Posterior cingulate gyrus (tissue), 11 donors: ENCODE measurements at regions not wholly inside any gene's neighbourhood (a gene's known extent, or its start where the extent isn't known, plus 50 kb on each side); places are given as distances from the start of the nearest gene placed in this dataset.
"Not testable (repeated sequence)": the region's sequence is repeated elsewhere in the genome, so short reads cannot be mapped to it uniquely, and the experiment has no call there.

Experiments
- DNase-seq, 10 donors: peaks; one replicate each; pipeline versions ENCODE4 v3.0.0 to v3.0.0-alpha.2; 2020 to 2021; ENCODE audit warnings: mixed read lengths in 3 of 10
- intact Hi-C: fragments of 100-400 bp; cut with DNase I; formaldehyde crosslinking; loops from one replicate; pipeline ENCODE4 v1.15.1; 2023

- DNase-seq, result no peak
- intact Hi-C loops, result no loop called here
These were observed 55.0 kb upstream of the PPP1R2C start for GRCh38 chrX:42832764-42833549.

- DNase-seq, intact Hi-C loops: not testable (repeated sequence)
These were observed 55.6 kb upstream of the PPP1R2C start for GRCh38 chrX:42833550-42833940.

DNA sequence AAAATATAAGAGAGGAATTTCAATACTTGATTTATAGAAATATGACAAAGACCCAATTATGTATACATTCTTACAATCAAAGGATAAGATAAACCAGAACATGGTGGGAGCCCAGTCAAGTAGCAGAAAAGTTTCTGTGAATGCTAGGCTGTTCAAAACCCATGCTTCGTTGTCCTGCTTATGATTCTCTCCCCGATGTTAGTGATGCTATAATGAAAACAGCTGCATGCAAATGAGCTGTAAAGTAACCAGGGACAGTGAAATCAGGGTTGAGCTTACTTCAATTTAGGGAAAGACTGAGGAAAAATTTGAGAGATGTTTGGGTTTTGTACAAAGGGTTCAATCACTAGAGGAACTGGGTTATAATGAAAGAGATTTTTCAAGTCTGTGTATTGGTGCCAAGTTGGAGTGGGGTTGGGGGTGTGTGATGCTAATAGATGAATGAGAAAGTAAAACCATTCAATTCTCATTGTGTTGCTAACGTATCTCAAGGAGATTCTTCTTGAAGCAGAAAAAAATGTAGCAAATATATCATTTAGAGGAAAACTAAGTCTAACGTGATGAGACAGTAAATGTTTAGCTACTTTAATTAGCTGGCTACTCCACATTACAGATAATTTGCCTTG lies 59.3 kb upstream of the PPP1R2C start:
- intact Hi-C loops, result no loop called here
- no peak for DNase-seq

- intact Hi-C loops, result no loop called here
These were observed 59.8 kb upstream of the PPP1R2C start for GRCh38 chrX:42837747-42838146.

DNA sequence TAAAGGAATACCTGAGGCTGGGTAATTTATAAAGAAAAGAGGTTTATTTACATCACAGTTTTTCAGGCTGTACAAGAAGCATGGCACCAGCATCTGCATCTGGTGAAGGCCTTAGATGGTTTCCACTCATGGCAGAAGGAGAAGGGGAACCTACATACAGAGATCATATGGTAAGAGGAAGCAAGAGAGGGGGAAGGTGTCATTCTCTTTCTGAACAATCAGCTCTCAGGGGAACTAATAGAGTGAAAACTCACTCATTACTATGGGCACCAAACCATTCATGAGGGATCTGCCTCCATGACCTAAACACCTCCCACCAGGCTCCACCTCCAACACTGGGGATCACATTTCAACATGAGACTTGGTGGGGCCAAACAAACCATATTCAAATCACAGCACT lies 61.7 kb upstream of the PPP1R2C start:
- intact Hi-C loops, result no loop called here
- DNase-seq, result no peak

More at GRCh38 chrX:42837747-42838146, 59.8 kb upstream of the PPP1R2C start:
- DNase-seq, result no peak

- DNase-seq, result no peak
- intact Hi-C loops, result no loop called here
These were observed 68.8 kb upstream of the PPP1R2C start for GRCh38 chrX:42846741-42847140.

- intact Hi-C loops, result no loop called here
- DNase-seq, result no peak
These were observed 77.3 kb upstream of the PPP1R2C start for GRCh38 chrX:42855259-42855658.

- no peak for DNase-seq
- intact Hi-C loops, result no loop called here
These were observed 79.8 kb upstream of the PPP1R2C start for GRCh38 chrX:42857766-42858165.

GRCh38 chrX:42869011-42869410 lies 91.0 kb upstream of the PPP1R2C start:
- intact Hi-C loops, result no loop called here
- DNase-seq, result no peak

DNA sequence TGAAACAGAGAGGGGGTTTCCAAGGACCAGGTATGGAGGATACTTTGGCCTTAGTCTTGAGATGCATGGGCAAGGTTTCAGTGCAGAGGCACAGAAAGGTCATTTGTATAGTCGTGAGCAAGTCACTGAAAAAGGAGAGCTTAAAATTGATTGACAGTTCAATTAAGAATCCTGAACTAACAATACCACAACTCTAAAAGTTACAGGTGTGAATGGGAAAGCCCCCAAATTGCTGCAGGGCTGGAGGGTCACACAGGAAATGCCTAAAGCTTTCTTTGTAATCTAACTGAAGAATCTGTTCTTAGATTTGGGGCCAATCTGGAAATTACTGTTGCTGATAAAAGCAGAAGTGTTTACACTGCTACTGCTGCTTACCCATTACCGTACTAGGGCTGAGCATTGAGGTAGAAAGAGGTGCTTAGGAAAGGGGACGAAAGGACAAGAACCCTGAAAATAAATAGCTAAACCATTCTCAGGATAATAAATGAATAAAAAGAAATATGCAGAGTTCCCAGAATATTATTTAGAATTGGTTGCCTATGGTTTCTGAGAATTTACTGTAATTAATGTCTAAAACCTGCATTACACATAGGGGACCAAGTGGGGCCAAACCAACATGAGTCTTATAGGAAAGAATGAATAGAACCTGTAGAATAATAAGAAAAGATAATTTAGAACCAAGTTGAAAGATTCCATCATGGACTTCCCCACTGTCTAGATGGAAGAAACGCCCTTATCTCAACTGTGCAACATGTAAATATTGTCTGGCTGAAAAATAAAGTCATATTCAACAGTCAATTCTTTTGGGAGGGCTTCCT lies 91.9 kb upstream of the PPP1R2C start:
- no peak for DNase-seq
- intact Hi-C loops, result no loop called here

GRCh38 chrX:42886519-42886918 lies 108.6 kb upstream of the PPP1R2C start:
- intact Hi-C loops, result no loop called here
- DNase-seq, result no peak

GRCh38 chrX:42900947-42901346 lies 123.0 kb upstream of the PPP1R2C start:
- intact Hi-C loops, result no loop called here
- no peak for DNase-seq

DNA sequence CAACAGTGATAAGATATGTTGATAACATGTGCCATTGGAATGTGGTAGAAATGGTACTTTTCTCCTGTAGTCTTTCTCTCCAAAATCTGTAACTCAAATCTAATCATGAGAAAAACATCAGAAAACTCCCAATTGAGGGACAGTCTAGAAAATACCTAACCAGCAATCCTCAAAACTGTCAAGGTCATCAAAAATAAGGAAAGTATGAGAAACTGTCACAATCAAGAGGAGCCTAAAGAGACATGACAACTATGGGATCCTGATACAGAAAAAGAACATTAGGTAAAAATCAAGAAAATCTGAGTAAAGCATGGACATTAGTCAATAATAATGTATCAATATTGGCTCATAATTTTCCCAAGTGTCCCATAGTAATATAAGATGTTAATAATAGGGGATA lies 124.5 kb upstream of the PPP1R2C start:
- intact Hi-C loops, result no loop called here
- DNase-seq, result no peak

DNA sequence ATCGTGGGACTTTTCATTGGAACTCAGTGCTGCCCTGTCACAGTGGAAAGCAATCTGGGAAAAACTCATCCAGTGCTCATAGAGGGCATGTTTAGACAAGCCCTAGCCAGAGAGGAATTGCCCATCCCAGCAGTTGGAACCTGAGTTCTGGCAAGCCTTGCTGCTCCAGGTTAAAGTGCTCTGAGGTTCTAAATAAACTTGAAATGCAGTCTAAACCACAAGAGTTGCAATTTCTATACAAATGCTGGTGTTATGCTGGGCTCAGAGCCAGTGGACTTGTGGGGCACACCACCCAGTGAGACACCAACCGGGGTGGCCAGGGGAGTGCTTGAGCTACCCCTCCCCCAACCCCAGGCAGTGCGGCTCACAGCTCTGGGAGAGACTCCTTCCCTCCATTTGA lies 142.8 kb upstream of the PPP1R2C start:
- no peak for DNase-seq
- intact Hi-C loops, result no loop called here

DNA sequence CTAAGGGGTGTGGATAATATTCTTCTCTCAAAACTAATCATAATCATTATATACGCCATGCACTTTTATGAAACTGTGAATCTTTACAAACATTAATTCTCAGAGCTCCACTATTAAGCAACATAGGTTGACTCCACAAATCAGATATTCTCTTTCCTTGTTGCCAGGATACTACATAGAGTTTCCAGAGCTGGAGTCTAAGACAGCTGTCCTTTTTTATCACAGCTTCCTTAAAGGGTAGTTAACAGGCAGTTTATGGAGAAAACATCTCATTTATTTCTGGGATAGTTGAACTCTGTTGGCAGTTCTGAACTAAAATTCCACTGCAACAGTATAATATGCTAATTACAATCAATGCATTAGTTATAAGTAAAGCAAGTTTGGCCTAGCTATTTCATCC lies 152.1 kb upstream of the PPP1R2C start:
- DNase-seq, result no peak
- intact Hi-C loops, result no loop called here

DNA sequence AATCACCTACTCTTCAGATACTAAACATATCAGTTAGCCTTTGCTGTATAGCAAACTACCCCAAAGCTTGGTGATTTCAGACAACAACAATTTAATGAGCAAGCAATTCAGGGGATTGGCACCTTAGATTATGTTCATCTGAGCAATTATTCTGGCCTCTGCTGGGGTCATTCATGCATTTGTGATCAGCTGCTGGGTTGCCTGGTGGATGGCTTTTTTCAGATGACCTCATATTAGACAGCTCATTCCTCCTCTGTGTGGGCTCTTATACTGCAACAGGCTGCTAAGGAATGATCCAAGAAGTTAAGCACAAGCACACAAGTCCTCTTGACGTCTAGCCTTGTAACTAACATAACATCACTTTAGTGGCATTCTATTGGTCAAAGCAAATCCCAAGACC lies 153.0 kb upstream of the PPP1R2C start:
- no peak for DNase-seq
- intact Hi-C loops, result no loop called here

- DNase-seq, result no peak
- intact Hi-C loops, result no loop called here
These were observed 155.2 kb upstream of the PPP1R2C start for GRCh38 chrX:42933187-42933586.

GRCh38 chrX:42934020-42934726 lies 156.2 kb upstream of the PPP1R2C start:
- intact Hi-C loops, result no loop called here
- DNase-seq, result no peak

GRCh38 chrX:42941671-42942070 lies 163.7 kb upstream of the PPP1R2C start:
- intact Hi-C loops, result no loop called here
- DNase-seq, result no peak

GRCh38 chrX:42943051-42943974 lies 165.3 kb upstream of the PPP1R2C start:
- intact Hi-C loops, result no loop called here
- no peak for DNase-seq
